Stimulated activated CD4-positive, alpha-beta T cell treated with anti-CD3 and anti-CD28 coated beads, Interleukin-12 subunit alpha, Interleukin-12 subunit beta, amount 100 ng/mL, for 4 hours (primary cell): ENCODE measurements at regions not wholly inside any gene's neighbourhood (a gene's known extent, or its start where the extent isn't known, plus 50 kb on each side); places are given as distances from the start of the nearest gene placed in this dataset.
"Not testable (repeated sequence)": the region's sequence is repeated elsewhere in the genome, so short reads cannot be mapped to it uniquely, and the experiment has no call there.

ENCODE experiments used
- DNase-seq: peaks from one replicate; pipeline ENCODE4 v3.0.0-alpha.2; 2020

- no peak for DNase-seq
Observed at GRCh38 chr18:78857314-78858150, 122.1 kb upstream of the SALL3 start.

GRCh38 chr18:78859686-78860085, 119.9 kb upstream of the SALL3 start:
- DNase-seq: no peak

GRCh38 chr18:78860117-78860516, 119.5 kb upstream of the SALL3 start:
- no peak for DNase-seq

GRCh38 chr18:78861116-78861515, 118.5 kb upstream of the SALL3 start:
- no peak for DNase-seq

GRCh38 chr18:78861706-78862105, 117.9 kb upstream of the SALL3 start:
- DNase-seq: no peak

- DNase-seq: no peak
Observed at GRCh38 chr18:78862395-78862794, 117.2 kb upstream of the SALL3 start.

- no peak for DNase-seq
Observed at GRCh38 chr18:78865056-78865598, 114.5 kb upstream of the SALL3 start.

- DNase-seq: no peak
Observed at GRCh38 chr18:78865771-78866310, 113.8 kb upstream of the SALL3 start.

GRCh38 chr18:78867131-78867530, 112.5 kb upstream of the SALL3 start:
- DNase-seq: no peak

- no peak for DNase-seq
Observed at GRCh38 chr18:78868330-78869316, 111.0 kb upstream of the SALL3 start.

GRCh38 chr18:78871618-78872017, 108.0 kb upstream of the SALL3 start:
- DNase-seq: no peak

- DNase-seq: no peak
Observed at GRCh38 chr18:78873926-78874500, 105.6 kb upstream of the SALL3 start.

- peak; percentile 10 for DNase-seq
Observed at GRCh38 chr18:78875016-78875777, 104.4 kb upstream of the SALL3 start.

- no peak for DNase-seq
Observed at GRCh38 chr18:78875778-78876650, 103.6 kb upstream of the SALL3 start.

GRCh38 chr18:78876868-78877267, 102.8 kb upstream of the SALL3 start:
- DNase-seq: no peak

GRCh38 chr18:78878335-78878734, 101.3 kb upstream of the SALL3 start:
- no peak for DNase-seq

- not testable (repeated sequence) for DNase-seq
Observed at GRCh38 chr18:78879072-78879883, 100.3 kb upstream of the SALL3 start.

- DNase-seq: no peak
Observed at GRCh38 chr18:78882585-78882984, 97.0 kb upstream of the SALL3 start.

- DNase-seq: no peak
Observed at GRCh38 chr18:78883501-78883900, 96.1 kb upstream of the SALL3 start.

GRCh38 chr18:78884502-78884901, 95.1 kb upstream of the SALL3 start:
- no peak for DNase-seq
